K562 (cell line): ENCODE measurements at regions not wholly inside any gene's neighbourhood (a gene's known extent, or its start where the extent isn't known, plus 50 kb on each side); places are given as distances from the start of the nearest gene placed in this dataset.

Experiments used
- ATAC-seq: fragments of 200-7000 bp; cut with Tn5 transposase; 3 replicates; pipeline ENCODE4 v1.9.1; 2020; ENCODE audit warnings: moderate library complexity
- BruUV-seq: library from RNA; stranded (reverse); fragments of 400-500 nt; replicated peaks from 2 replicates; lab custom pipeline; 2021; lab: Mats Ljungman, UMichigan
- CTCF ChIA-PET: fragments of 300-600 bp; formaldehyde crosslinking; extraction: SDS; loops from one replicate; lab custom pipeline; 2021; ENCODE audit warnings: low intra/inter-chr PET ratio; lab: Yijun Ruan, JAX
- POLR2A ChIA-PET: fragments of 300-600, 350-650 bp; sonication (Branson Sonifier 250); formaldehyde crosslinking; extraction: SDS; loops from one replicate; lab custom pipeline; 2021; ENCODE audit warnings: antibody characterized with exemption, inconsistent platforms; lab: Yijun Ruan, JAX
- DNase-seq, 4 experiments: peaks; one replicate each; pipeline versions ENCODE4 v3.0.0 to v3.0.0-alpha.2; 2011 to 2018; ENCODE audit warnings: low spot score in 3 of 4, mixed read lengths in 3 of 4; ENCODE audit errors: extremely low read depth in 1 of 4
- FAIRE-seq: peaks from 2 replicates; lab custom pipeline; 2011; peaks lifted over from hg19 to GRCh38; lab: Jason Lieb, UNC
- H2AFZ ChIP-seq: 2 replicates; pipeline ENCODE4 v1.6.0; 2011; ENCODE audit warnings: low read depth, low read length, control low read depth, inconsistent platforms
- H3K27ac ChIP-seq: fragments of 200-600 bp; 3 replicates; pipeline ENCODE4 v1.8.0; 2011; ENCODE audit warnings: low read depth, mild to moderate bottlenecking, control low read depth, inconsistent platforms, low read length, moderate library complexity, mixed read lengths; ENCODE audit errors: extremely low read depth
- H3K27me3 ChIP-seq, 2 experiments: fragments of 300-600 bp in 1 of 2; 2 replicates in 1 of 2; 3 replicates in 1 of 2; pipeline versions ENCODE4 v1.6.0 to v1.8.0; 2011; ENCODE audit warnings: inconsistent platforms in 2 of 2, low read length in 2 of 2, mild to moderate bottlenecking in 1 of 2, mixed read lengths in 1 of 2, moderate library complexity in 1 of 2; ENCODE audit not compliant: control insufficient read depth in 2 of 2, insufficient read depth in 2 of 2
- H3K36me3 ChIP-seq: fragments of 300-600 bp; 3 replicates; pipeline ENCODE4 v1.8.0; 2011; ENCODE audit warnings: mild to moderate bottlenecking, low read length, inconsistent platforms; ENCODE audit not compliant: control insufficient read depth, insufficient read depth
- H3K4me1 ChIP-seq, 2 experiments: fragments of 200-600 bp in 1 of 2; replicated peaks in 1 of 2; 2 replicates in 1 of 2; 3 replicates in 1 of 2; pipeline versions ENCODE4 v1.5.1 to v1.8.0; 2011; ENCODE audit warnings: inconsistent platforms in 2 of 2, low read length in 2 of 2, mild to moderate bottlenecking in 1 of 2, mixed read lengths in 1 of 2, moderate library complexity in 1 of 2; ENCODE audit not compliant: control insufficient read depth in 2 of 2, insufficient read depth in 2 of 2
- H3K4me2 ChIP-seq: 2 replicates; pipeline ENCODE4 v1.6.1; 2011; ENCODE audit warnings: low read length, control low read depth, inconsistent platforms, mixed read lengths; ENCODE audit not compliant: insufficient read depth
- H3K4me3 ChIP-seq: fragments of 200-600 bp; sonication (generic), shearing (Covaris generic); 2 replicates; pipeline ENCODE4 v1.5.1; 2016; ENCODE audit warnings: control low read depth, inconsistent platforms
- H3K79me2 ChIP-seq: fragments of 200-600 bp; 3 replicates; pipeline ENCODE4 v1.8.0; 2011; ENCODE audit warnings: low read length, inconsistent platforms; ENCODE audit not compliant: control insufficient read depth, insufficient read depth
- H3K9ac ChIP-seq, 2 experiments: 2 replicates each; pipeline versions ENCODE4 v1.6.0 to v1.6.1; 2011; ENCODE audit warnings: low read depth in 2 of 2, low read length in 2 of 2, control low read depth in 1 of 2, inconsistent platforms in 1 of 2, mild to moderate bottlenecking in 1 of 2, mixed read lengths in 1 of 2; ENCODE audit not compliant: insufficient read depth in 1 of 2
- H3K9me1 ChIP-seq: one replicate; pipeline ENCODE4 v1.6.0; 2011; ENCODE audit warnings: inconsistent platforms, mild to moderate bottlenecking, low read length, moderate library complexity; ENCODE audit not compliant: control insufficient read depth, insufficient read depth
- H3K9me3 ChIP-seq: replicated peaks from 2 replicates; pipeline ENCODE4 v1.5.1; 2011; ENCODE audit warnings: low read depth, low read length, inconsistent platforms; ENCODE audit not compliant: control insufficient read depth, insufficient read depth
- H4K20me1 ChIP-seq: replicated peaks from 2 replicates; pipeline ENCODE4 v1.6.1; 2011; ENCODE audit warnings: low read length, inconsistent platforms, mixed read lengths; ENCODE audit not compliant: control insufficient read depth, insufficient read depth
- ARNT ChIP-seq, 2 experiments: fragments of 450-650 bp; IDR thresholded peaks; 2 replicates each; pipeline ENCODE4 v1.6.1; 2016; ENCODE audit warnings: mild to moderate bottlenecking in 1 of 2
- MCM3 ChIP-seq: fragments of 450-650 bp; IDR thresholded peaks from 2 replicates; pipeline ENCODE4 v1.6.1; 2016
- SNIP1 ChIP-seq: fragments of 450-650 bp; IDR thresholded peaks from 2 replicates; pipeline ENCODE4 v1.7.1; 2017; ENCODE audit warnings: low read depth, mild to moderate bottlenecking
- ZNF41 ChIP-seq: fragments of 250-450 bp; sonication (Bioruptor Pico); conservative IDR thresholded peaks from 2 replicates; pipeline ENCODE4 v1.4.0; 2020; ENCODE audit warnings: mild to moderate bottlenecking
- ZNF449 ChIP-seq: fragments of 250-450 bp; sonication (Bioruptor Pico); IDR thresholded peaks from 2 replicates; pipeline ENCODE4 v1.8.0; 2022; ENCODE audit warnings: moderate library complexity, mild to moderate bottlenecking, inconsistent platforms
- WGBS: fragments of 100-300 bp; shearing (Covaris generic); methylation state at CpG from one replicate; pipeline ENCODE4 v1.1.6; 2016; ENCODE audit warnings: low coverage, mixed read lengths; ENCODE audit not compliant: insufficient coverage; ENCODE audit errors: missing lambda C conversion rate; 5-methylcytosine and 5-hydroxymethylcytosine counted together
- in situ Hi-C: fragments of 300-500 bp; cut with MboI; formaldehyde crosslinking; loops from 4 replicates; pipeline ENCODE4 v1.15.0; 2018; ENCODE audit warnings: inconsistent platforms, mixed read lengths
- intact Hi-C: fragments of 100-400 bp; cut with micrococcal nuclease; formaldehyde crosslinking; loops from 2 replicates; pipeline ENCODE4 v1.14.2; 2022

GRCh38 chr7:121520911-121521310, 124.8 kb upstream of the FAM3C start:
- no peak overlapping the region for H3K4me3 ChIP-seq
- no TSS peak for BruUV-seq
- H3K27me3 ChIP-seq, result no peaks in the 10 kb centered on the region
- no peak overlapping the region for H3K9ac ChIP-seq
- FAIRE-seq (no peak), ATAC-seq (no peak), DNase-seq (no peak)
- in situ Hi-C loops (no loop called here), intact Hi-C loops (no loop called here)
- H3K9me3 ChIP-seq, result no peaks in the 10 kb centered on the region
- ChIA-PET CTCF (no interaction called here), POLR2A (no interaction called here)
- H3K4me2 ChIP-seq, result no peak overlapping the region
- WGBS, result 5% methylated on average over 1 of the region's 1 CpG
- no peaks in the 10 kb centered on the region for H3K9me1 ChIP-seq
- no peak overlapping the region for H2AFZ ChIP-seq
- no peaks in the 10 kb centered on the region for H3K36me3 ChIP-seq
- no peak overlapping the region for H3K27ac ChIP-seq
- no peaks in the 10 kb centered on the region for H4K20me1 ChIP-seq
- TF ChIP-seq ZNF449 (CRISPR knock-in tag) (no peak), MCM3 (no peak), SNIP1 (no peak), ARNT (IDR thresholded peaks at IDR 0.05) (no peak), ZNF41 (CRISPR knock-in tag) (no peak)
- H3K79me2 ChIP-seq, result no peaks in the 10 kb centered on the region
- no peaks in the 10 kb centered on the region; a peak in 1 of 5 replicates for H3K4me1 ChIP-seq
